Heart right ventricle (tissue), 16 donors: ENCODE measurements at regions not wholly inside any gene's neighbourhood (a gene's known extent, or its start where the extent isn't known, plus 50 kb on each side); places are given as distances from the start of the nearest gene placed in this dataset.
A peak's percentile ranks its signal among the peaks of the same experiment; 100 is the strongest.

ENCODE experiments used
- ATAC-seq, 8 donors: fragments of 200-7000 bp; cut with Tn5 transposase; one replicate each; pipeline ENCODE4 v1.9.1; 2020; ENCODE audit warnings: mild to moderate bottlenecking in 8 of 8, moderate library complexity in 8 of 8, moderate number of reproducible peaks in 1 of 8
- DNase-seq, 2 donors: peaks; one replicate each; pipeline ENCODE4 v3.0.0-alpha.2; 2020
- H3K27ac ChIP-seq, 10 donors: fragments of 200-600 bp; sonication (generic) in 2 of 10; one replicate each; pipeline versions ENCODE4 v1.5.0 to v1.8.0; 2020 to 2022; ENCODE audit warnings: mild to moderate bottlenecking in 3 of 10
- H3K27me3 ChIP-seq, 7 donors: fragments of 200-600 bp; one replicate each; pipeline ENCODE4 v1.8.0; 2021 to 2022; ENCODE audit warnings: mild to moderate bottlenecking in 2 of 7
- H3K36me3 ChIP-seq, 9 donors: fragments of 200-600 bp; sonication (generic) in 1 of 9; one replicate each; pipeline versions ENCODE4 v1.5.0 to v1.8.0; 2020 to 2022; ENCODE audit warnings: mild to moderate bottlenecking in 2 of 9
- H3K4me1 ChIP-seq, 9 donors: fragments of 200-600 bp; sonication (generic) in 1 of 9; one replicate each; pipeline versions ENCODE4 v1.5.0 to v1.8.0; 2020 to 2022; ENCODE audit warnings: mild to moderate bottlenecking in 4 of 9
- H3K4me3 ChIP-seq, 10 donors: fragments of 200-600 bp; sonication (generic) in 2 of 10; one replicate each; pipeline versions ENCODE4 v1.5.0 to v1.8.0; 2020 to 2022; ENCODE audit warnings: mild to moderate bottlenecking in 7 of 10, moderate library complexity in 2 of 10
- H3K9me3 ChIP-seq, 11 donors: fragments of 200-600 bp in 10 of 11; sonication (generic) in 2 of 11; one replicate each; pipeline versions ENCODE4 v1.5.0 to v1.8.0; 2013 to 2022; ENCODE audit warnings: mild to moderate bottlenecking in 2 of 11, control low read depth in 1 of 11, moderate library complexity in 1 of 11
- CTCF ChIP-seq, 9 donors: fragments of 200-600 bp; sonication (generic) in 2 of 9; IDR thresholded peaks; one replicate each; pipeline versions ENCODE4 v1.5.0 to v1.8.0; 2021 to 2022; ENCODE audit warnings: antibody characterized with exemption in 9 of 9, mild to moderate bottlenecking in 5 of 9, moderate library complexity in 1 of 9
- WGBS, 2 donors: extraction: QIAGEN DNeasy Blood & Tissue Kit; methylation state at CpG; one replicate each; pipeline ENCODE4 v1.1.7; 2013; ENCODE audit warnings: inconsistent platforms in 1 of 2; 5-methylcytosine and 5-hydroxymethylcytosine counted together
- intact Hi-C, 10 donors: fragments of 100-400 bp; cut with DNase I; formaldehyde crosslinking; loops; one replicate each; pipeline versions ENCODE4 v1.11.1 to v1.14.2; 2022
- donor health status: Arrhythmogenic right ventricular cardiomyopathy.
- donor health status: ischemic (EF 13 %, LVEDD 7.1; RV severe dilation, severe dysfunction).
- donor health status: healthy with polysubstance abuse.
- donor health status: DM: no; HTN: yes; CAD: no.
- donor health status: DM: no; HTN: no; CAD: no.
- donor health status: ischemic (EF 25% LVEDD 6.9; RV normal size, moderate dysfunction).
- donor health status: ischemic (EF 25% LVEDD 5.7; RV mildly dilated, moderate dysfunction).
- donor health status: healthy.
- donor health status: DM: yes; HTN: yes; CAD: no.
- donor health status: Ischemic cardiomyopathy.
- donor health status: ischemic (EF 35%, LVEDD 5.7; RV mildly dilated, moderate dysfunction).
- donor health status: nonischemic (EF 11% LVEDD 7.7; RV severe dilation, severe dysfunction).
- donor health status: DM: yes; HTN: yes; CAD: no.
- donor health status: PGD.
- donor health status: ischemic (EF 29% LVEDD 5.4; RV normal size, mild dysfunction).
- donor health status: nonischemic (EF 23%, LVEDD 6.1; RV moderate dilation, normal function).

- no peak for DNase-seq
- H3K9me3 ChIP-seq = peaks cover 0 to 22% (median 9%) of the 10 kb centered on the region in 11 donors
- H3K4me3 ChIP-seq = no peak overlapping the region
- no peaks in the 10 kb centered on the region for H3K27me3 ChIP-seq
- H3K4me1 ChIP-seq = peaks cover 0 to 14% (median 0%) of the 10 kb centered on the region in 9 donors
- no peaks in the 10 kb centered on the region for H3K36me3 ChIP-seq
- ATAC-seq = no peak
- no peak for TF ChIP-seq CTCF (IDR thresholded peaks at IDR 0.05)
- intact Hi-C loops = no loop called here
- WGBS, 2 donors = 77 to 81% methylated on average over 3 of the region's 3 CpGs
- no peak overlapping the region for H3K27ac ChIP-seq
Observed at GRCh38 chr20:7492257-7492656, 448.0 kb downstream of the HAO1 start.

DNA sequence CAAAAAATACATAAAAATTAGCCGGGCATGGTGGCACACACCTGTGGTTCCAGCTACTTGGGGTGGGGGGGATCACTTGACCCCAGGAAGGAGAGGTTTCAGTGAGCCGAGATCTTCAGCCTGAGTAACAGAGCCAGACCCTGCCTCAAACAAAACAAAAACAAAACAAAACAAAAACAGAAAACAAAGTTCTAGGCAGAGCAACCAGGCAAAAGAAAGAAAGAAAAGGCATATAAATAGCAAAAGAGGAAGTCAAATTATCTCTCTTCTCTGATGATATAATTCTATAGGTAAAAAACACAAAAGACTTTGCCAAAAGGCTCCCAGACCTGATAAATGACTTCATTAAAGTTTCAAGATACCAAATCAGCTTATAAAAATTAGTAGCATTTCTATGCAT is 446.9 kb downstream of the HAO1 start:
- Histone ChIP-seq H3K27me3 (no peaks in the 10 kb centered on the region), H3K36me3 (no peaks in the 10 kb centered on the region), H3K4me1 (peaks cover 0 to 14% (median 0%) of the 10 kb centered on the region in 9 donors), H3K4me3 (no peak overlapping the region), H3K27ac (no peak overlapping the region), H3K9me3 (peaks cover 0 to 22% (median 9%) of the 10 kb centered on the region in 11 donors)
- intact Hi-C loops = no loop called here
- 84 to 85% methylated on average over 2 of the region's 2 CpGs for WGBS, 2 donors
- no peak for ATAC-seq
- no peak for TF ChIP-seq CTCF (IDR thresholded peaks at IDR 0.05)
- DNase-seq = no peak

- no peak for TF ChIP-seq CTCF (IDR thresholded peaks at IDR 0.05)
- intact Hi-C loops = no loop called here
- Histone ChIP-seq H3K27ac (peak overlapping the region in 2 of 10 donors; percentile 20 to 40), H3K4me3 (no peak overlapping the region), H3K9me3 (peaks cover 0 to 22% (median 9%) of the 10 kb centered on the region in 11 donors), H3K36me3 (no peaks in the 10 kb centered on the region), H3K4me1 (peaks cover 0 to 14% (median 0%) of the 10 kb centered on the region in 9 donors), H3K27me3 (no peaks in the 10 kb centered on the region)
- ATAC-seq = peak in 6 of 8 donors; percentile 29 to 87 (median 46)
- 49 to 54% methylated on average over 4 of the region's 4 CpGs for WGBS, 2 donors
- no peak for DNase-seq
Observed at GRCh38 chr20:7496394-7496991, 443.8 kb downstream of the HAO1 start.

DNA sequence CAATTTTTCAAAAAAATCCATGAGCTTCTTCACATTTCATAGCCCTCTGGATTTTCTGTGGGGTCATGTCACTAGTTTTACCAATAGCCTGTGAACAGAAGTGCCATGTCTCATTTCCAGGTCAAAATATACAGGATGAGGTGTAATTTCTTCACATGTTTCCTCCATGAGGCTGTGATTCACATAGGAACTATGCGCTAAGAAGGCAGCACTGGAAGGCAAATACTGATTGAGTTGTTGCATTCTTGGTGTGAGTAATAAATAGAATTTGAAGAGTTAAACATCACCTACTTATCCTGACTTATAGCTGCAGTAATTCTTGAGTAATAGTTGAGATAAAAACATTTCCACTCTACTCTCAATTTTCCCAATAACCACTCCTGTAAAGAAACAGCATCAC is 442.3 kb downstream of the HAO1 start:
- 89 to 100% methylated on average over 1 of the region's 1 CpG for WGBS, 2 donors
- Histone ChIP-seq H3K36me3 (no peaks in the 10 kb centered on the region), H3K4me1 (peaks cover 0 to 14% (median 0%) of the 10 kb centered on the region in 9 donors), H3K27ac (no peak overlapping the region), H3K27me3 (no peaks in the 10 kb centered on the region), H3K9me3 (peaks cover 0 to 22% (median 9%) of the 10 kb centered on the region in 11 donors), H3K4me3 (no peak overlapping the region)
- TF ChIP-seq CTCF (IDR thresholded peaks at IDR 0.05) = no peak
- DNase-seq (no peak), ATAC-seq (no peak)
- intact Hi-C loops = no loop called here
